Right lobe of liver (tissue), 6 donors: ENCODE measurements at regions not wholly inside any gene's neighbourhood (a gene's known extent, or its start where the extent isn't known, plus 50 kb on each side); places are given as distances from the start of the nearest gene placed in this dataset.

Source experiments
- ATAC-seq, 4 donors: fragments of 200-7000 bp; cut with Tn5 transposase; one replicate each; pipeline ENCODE4 v1.9.1; 2020; ENCODE audit warnings: mild to moderate bottlenecking in 4 of 4, moderate library complexity in 4 of 4
- DNase-seq, 3 donors: peaks; one replicate each; pipeline ENCODE4 v3.0.0-alpha.2; 2020
- H3K27ac ChIP-seq, 3 donors: fragments of 200-600 bp; one replicate each; pipeline ENCODE4 v1.8.0; 2022
- H3K27me3 ChIP-seq, 2 donors: fragments of 200-600 bp; one replicate each; pipeline ENCODE4 v1.8.0; 2022
- H3K36me3 ChIP-seq, 4 donors: fragments of 200-600 bp; sonication (generic) in 1 of 4; one replicate each; pipeline versions ENCODE4 v1.5.1 to v1.8.0; 2017 to 2022; ENCODE audit warnings: control low read depth in 1 of 4
- H3K4me1 ChIP-seq, 4 donors: fragments of 200-600 bp; sonication (generic) in 1 of 4; one replicate each; pipeline versions ENCODE4 v1.5.1 to v1.8.0; 2017 to 2022; ENCODE audit warnings: control low read depth in 1 of 4
- H3K4me3 ChIP-seq, 3 donors: fragments of 200-600 bp; one replicate each; pipeline ENCODE4 v1.8.0; 2022
- H3K9me3 ChIP-seq, 4 donors: fragments of 200-600 bp; sonication (generic) in 1 of 4; one replicate each; pipeline versions ENCODE4 v1.5.1 to v1.8.0; 2017 to 2022; ENCODE audit warnings: control low read depth in 1 of 4
- CTCF ChIP-seq, 4 donors: fragments of 200-600 bp in 3 of 4; fragments of 450-650 bp in 1 of 4; IDR thresholded peaks; one replicate each; pipeline versions ENCODE4 v1.5.1 to v1.8.0; 2016 to 2022; ENCODE audit warnings: antibody characterized with exemption in 4 of 4, mild to moderate bottlenecking in 2 of 4
- POLR2A ChIP-seq: fragments of 450-650 bp; IDR thresholded peaks from one replicate; pipeline ENCODE4 v1.6.1; 2017; ENCODE audit warnings: antibody characterized with exemption, mild to moderate bottlenecking
- WGBS: methylation state at CpG from one replicate; pipeline ENCODE4 v1.1.6; 2018; ENCODE audit warnings: low coverage, low lambda C conversion rate; ENCODE audit not compliant: insufficient coverage; ENCODE audit errors: missing lambda C conversion rate; 5-methylcytosine and 5-hydroxymethylcytosine counted together
- intact Hi-C, 2 donors: fragments of 100-400 bp; cut with DNase I; formaldehyde crosslinking; loops; one replicate each; pipeline versions ENCODE4 v1.11.2 to v1.14.1; 2022
- donor health status: DM: no; HTN: yes; CAD: no.
- donor health status: DM: no; HTN: no; CAD: no.
- donor health status: DM: no; HTN: no; CAD: no.
- donor health status: DM: no; HTN: yes; CAD: no.
- donor health status: DM: no; HTN: yes; CAD: no.

- no peak for ATAC-seq
- no peak for TF ChIP-seq CTCF (IDR thresholded peaks at IDR 0.05)
- TF ChIP-seq POLR2A: no peak
- H3K27me3 ChIP-seq: no peaks in the 10 kb centered on the region
Measured at GRCh38 chr4:179836179-179837075, 2394.2 kb upstream of the AGA start.

GRCh38 chr4:179843370-179843769, 2399.8 kb upstream of the TENM3 start:
- 22% methylated on average over 3 of the region's 3 CpGs for WGBS
- TF ChIP-seq CTCF (IDR thresholded peaks at IDR 0.05) (no peak), POLR2A (no peak)
- no peaks in the 10 kb centered on the region for H3K4me1 ChIP-seq
- no peaks in the 10 kb centered on the region for H3K36me3 ChIP-seq
- intact Hi-C loops: no loop called here
- H3K27me3 ChIP-seq: no peaks in the 10 kb centered on the region
- no peak overlapping the region for H3K4me3 ChIP-seq
- no peak overlapping the region for H3K27ac ChIP-seq
- no peak for ATAC-seq
- no peaks in the 10 kb centered on the region for H3K9me3 ChIP-seq
- DNase-seq: no peak

More at GRCh38 chr4:179836179-179837075, 2394.2 kb upstream of the AGA start:
- 49% methylated on average over 11 of the region's 11 CpGs for WGBS
- DNase-seq: no peak
- no peak overlapping the region for H3K27ac ChIP-seq
- H3K4me1 ChIP-seq: no peaks in the 10 kb centered on the region
- H3K4me3 ChIP-seq: no peak overlapping the region
- H3K9me3 ChIP-seq: no peaks in the 10 kb centered on the region
- H3K36me3 ChIP-seq: no peaks in the 10 kb centered on the region
- intact Hi-C loops: no loop called here

GRCh38 chr4:179855469-179855868, 2387.7 kb upstream of the TENM3 start:
- Histone ChIP-seq H3K4me1 (no peaks in the 10 kb centered on the region), H3K9me3 (no peaks in the 10 kb centered on the region), H3K27me3 (no peaks in the 10 kb centered on the region), H3K36me3 (no peaks in the 10 kb centered on the region), H3K27ac (no peak overlapping the region), H3K4me3 (no peak overlapping the region)
- intact Hi-C loops: no loop called here
- ATAC-seq: no peak
- whole genome bisulfite sequencing: 56% methylated on average over 3 of the region's 3 CpGs
- DNase-seq: no peak
- TF ChIP-seq POLR2A (no peak), CTCF (IDR thresholded peaks at IDR 0.05) (no peak)

- Histone ChIP-seq H3K4me3 (no peak overlapping the region), H3K27me3 (no peaks in the 10 kb centered on the region), H3K36me3 (no peaks in the 10 kb centered on the region), H3K4me1 (no peaks in the 10 kb centered on the region), H3K9me3 (no peaks in the 10 kb centered on the region), H3K27ac (no peak overlapping the region)
- ATAC-seq (no peak), DNase-seq (no peak)
- no peak for TF ChIP-seq CTCF (IDR thresholded peaks at IDR 0.05)
- no peak for TF ChIP-seq POLR2A
- intact Hi-C loops: no loop called here
- 57% methylated on average over 4 of the region's 4 CpGs for WGBS
Measured at GRCh38 chr4:179858221-179858620, 2385.0 kb upstream of the TENM3 start.
